Smooth muscle cell (in vitro differentiated cells): ENCODE measurements at regions not wholly inside any gene's neighbourhood (a gene's known extent, or its start where the extent isn't known, plus 50 kb on each side); places are given as distances from the start of the nearest gene placed in this dataset.

Experiments used
- DNase-seq: peaks from one replicate; lab custom pipeline; 2025; ENCODE audit not compliant: unreplicated experiment; lab: John Stamatoyannopoulos, UW
- H2AFZ ChIP-seq: fragments of 200-600 bp; sonication (generic); 2 replicates; pipeline ENCODE4 v1.6.0; 2016; ENCODE audit warnings: antibody characterized with exemption, low read depth, mild to moderate bottlenecking
- H3F3A ChIP-seq: fragments of 200-600 bp; sonication (generic); 2 replicates; pipeline ENCODE4 v1.6.0; 2017; ENCODE audit warnings: antibody characterized with exemption, low read depth
- H3K27ac ChIP-seq: fragments of 200-600 bp; sonication (generic); 2 replicates; pipeline ENCODE4 v1.5.1; 2016; ENCODE audit warnings: low read depth, mild to moderate bottlenecking
- H3K27me3 ChIP-seq: fragments of 200-600 bp; sonication (generic); 2 replicates; pipeline ENCODE4 v1.6.1; 2016; ENCODE audit warnings: low read depth, mild to moderate bottlenecking
- H3K36me3 ChIP-seq: fragments of 200-600 bp; sonication (generic); 2 replicates; pipeline ENCODE4 v1.5.1; 2016; ENCODE audit warnings: low read depth
- H3K4me1 ChIP-seq: fragments of 200-600 bp; sonication (generic); 2 replicates; pipeline ENCODE4 v1.5.1; 2016; ENCODE audit warnings: low read depth
- H3K4me2 ChIP-seq: fragments of 200-600 bp; sonication (generic); 2 replicates; pipeline ENCODE4 v1.6.0; 2016; ENCODE audit warnings: mild to moderate bottlenecking
- H3K4me3 ChIP-seq: fragments of 200-600 bp; sonication (generic); 2 replicates; pipeline ENCODE4 v1.5.1; 2016; ENCODE audit warnings: mild to moderate bottlenecking
- H3K79me2 ChIP-seq: fragments of 200-600 bp; sonication (generic); 2 replicates; pipeline ENCODE4 v1.6.0; 2016; ENCODE audit warnings: low read depth, mild to moderate bottlenecking
- H3K9ac ChIP-seq: fragments of 200-600 bp; sonication (generic); 2 replicates; pipeline ENCODE4 v1.6.0; 2016; ENCODE audit warnings: low read depth
- H3K9me3 ChIP-seq: fragments of 200-600 bp; sonication (generic); replicated peaks from 2 replicates; pipeline ENCODE4 v1.5.1; 2016; ENCODE audit warnings: low read depth
- H4K20me1 ChIP-seq: fragments of 200-600 bp; sonication (generic); 2 replicates; pipeline ENCODE4 v1.6.0; 2016; ENCODE audit warnings: low read depth
- WGBS: methylation state at CpG from one replicate; pipeline ENCODE4 v1.1.7; 2016; ENCODE audit warnings: low lambda C conversion rate; 5-methylcytosine and 5-hydroxymethylcytosine counted together
- TF ChIP-seq, protein P1 (sequence below): fragments of 200-600 bp; sonication (generic); IDR thresholded peaks from 2 replicates; pipeline ENCODE4 v1.5.1; 2017; ENCODE audit warnings: borderline replicate concordance, mild to moderate bottlenecking, antibody characterized with exemption; ENCODE audit not compliant: insufficient read depth, poor library complexity, severe bottlenecking

DNA sequence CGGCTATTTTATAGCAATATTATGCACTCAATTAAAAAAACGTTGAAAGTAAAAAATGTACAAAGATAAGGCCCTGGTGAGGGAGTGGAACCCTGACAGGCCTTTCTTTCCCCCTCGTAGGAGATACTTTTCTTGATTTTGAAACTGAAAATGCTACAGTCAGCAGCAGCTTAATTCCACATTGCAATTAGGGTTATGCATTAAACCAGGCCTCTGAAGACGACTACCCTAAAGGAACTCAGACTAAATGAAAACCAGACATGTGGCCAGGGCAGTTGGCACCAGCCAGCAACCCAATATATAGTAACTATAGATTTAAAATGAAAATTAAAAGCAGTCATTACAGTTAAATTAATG lies 463.2 kb upstream of the MAF start:
- Histone ChIP-seq H3K9ac (no peak overlapping the region), H3K4me2 (no peak overlapping the region), H4K20me1 (no peaks in the 10 kb centered on the region), H2AFZ (peak overlapping the region; percentile 79), H3K9me3 (no peaks in the 10 kb centered on the region), H3K4me1 (peaks cover under 1% of the 10 kb centered on the region), H3F3A (peaks cover 7% of the 10 kb centered on the region), H3K27me3 (no peaks in the 10 kb centered on the region), H3K27ac (peak overlapping the region; percentile 12), H3K4me3 (no peak overlapping the region), H3K36me3 (no peaks in the 10 kb centered on the region), H3K79me2 (no peaks in the 10 kb centered on the region)
- TF ChIP-seq, protein P1, sequence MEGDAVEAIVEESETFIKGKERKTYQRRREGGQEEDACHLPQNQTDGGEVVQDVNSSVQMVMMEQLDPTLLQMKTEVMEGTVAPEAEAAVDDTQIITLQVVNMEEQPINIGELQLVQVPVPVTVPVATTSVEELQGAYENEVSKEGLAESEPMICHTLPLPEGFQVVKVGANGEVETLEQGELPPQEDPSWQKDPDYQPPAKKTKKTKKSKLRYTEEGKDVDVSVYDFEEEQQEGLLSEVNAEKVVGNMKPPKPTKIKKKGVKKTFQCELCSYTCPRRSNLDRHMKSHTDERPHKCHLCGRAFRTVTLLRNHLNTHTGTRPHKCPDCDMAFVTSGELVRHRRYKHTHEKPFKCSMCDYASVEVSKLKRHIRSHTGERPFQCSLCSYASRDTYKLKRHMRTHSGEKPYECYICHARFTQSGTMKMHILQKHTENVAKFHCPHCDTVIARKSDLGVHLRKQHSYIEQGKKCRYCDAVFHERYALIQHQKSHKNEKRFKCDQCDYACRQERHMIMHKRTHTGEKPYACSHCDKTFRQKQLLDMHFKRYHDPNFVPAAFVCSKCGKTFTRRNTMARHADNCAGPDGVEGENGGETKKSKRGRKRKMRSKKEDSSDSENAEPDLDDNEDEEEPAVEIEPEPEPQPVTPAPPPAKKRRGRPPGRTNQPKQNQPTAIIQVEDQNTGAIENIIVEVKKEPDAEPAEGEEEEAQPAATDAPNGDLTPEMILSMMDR = no peak
- no peak for DNase-seq
- WGBS = 38% methylated on average over 4 of the region's 4 CpGs

DNA sequence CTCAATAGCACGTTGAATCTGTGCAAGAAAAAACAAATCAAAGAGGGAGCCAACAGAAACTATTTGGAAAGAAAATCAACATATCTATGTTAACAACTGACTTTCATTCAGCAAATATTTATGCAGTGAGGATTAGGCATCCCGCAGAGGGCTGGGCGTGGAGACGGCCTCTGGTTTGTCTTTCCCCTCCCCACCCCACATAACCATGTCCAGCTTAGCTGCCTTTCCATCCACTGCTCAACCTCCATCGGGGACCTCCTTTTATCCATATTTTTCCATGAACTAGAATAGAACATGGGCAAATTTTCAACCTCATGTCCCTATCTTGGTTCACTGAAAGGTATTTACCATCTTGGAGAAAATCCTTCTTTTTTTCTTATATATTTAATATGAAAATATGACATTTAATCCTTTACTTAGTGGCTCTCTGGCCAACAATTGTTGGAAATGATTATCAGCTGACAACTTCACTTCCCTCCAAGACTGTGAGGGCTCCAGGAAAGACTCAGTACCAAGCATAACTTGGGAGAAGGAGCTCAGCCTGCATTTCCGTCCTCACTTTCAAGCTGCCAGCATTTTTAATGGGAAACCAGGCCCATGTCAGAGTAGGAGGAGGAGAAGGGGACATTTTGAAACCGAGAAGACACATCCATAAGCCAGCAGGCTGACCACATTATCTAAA lies 462.6 kb upstream of the MAF start:
- peaks cover 5% of the 10 kb centered on the region for H3K4me1 ChIP-seq
- no peaks in the 10 kb centered on the region for H3K36me3 ChIP-seq
- H3K27ac ChIP-seq = peak overlapping the region; percentile 12
- H2AFZ ChIP-seq = peak overlapping the region; percentile 79
- no peaks in the 10 kb centered on the region for H4K20me1 ChIP-seq
- H3K4me2 ChIP-seq = no peak overlapping the region
- TF ChIP-seq, protein P1 = no peak
- no peak for DNase-seq
- no peak overlapping the region for H3K9ac ChIP-seq
- peaks cover 7% of the 10 kb centered on the region for H3F3A ChIP-seq
- H3K9me3 ChIP-seq = no peaks in the 10 kb centered on the region
- no peak overlapping the region for H3K4me3 ChIP-seq
- H3K79me2 ChIP-seq = no peaks in the 10 kb centered on the region
- 63% methylated on average over 7 of the region's 7 CpGs for WGBS
- H3K27me3 ChIP-seq = no peaks in the 10 kb centered on the region

GRCh38 chr16:80062361-80063030 lies 462.0 kb upstream of the MAF start:
- H4K20me1 ChIP-seq = no peaks in the 10 kb centered on the region
- WGBS = 96% methylated on average over 12 of the region's 12 CpGs

More at GRCh38 chr16:80062361-80063030, 462.0 kb upstream of the MAF start:
- Histone ChIP-seq H2AFZ (no peak overlapping the region), H3K4me3 (no peak overlapping the region), H3K79me2 (no peaks in the 10 kb centered on the region), H3F3A (peaks cover 7% of the 10 kb centered on the region), H3K4me1 (peaks cover 5% of the 10 kb centered on the region), H3K27ac (no peak overlapping the region), H3K9me3 (no peaks in the 10 kb centered on the region), H3K4me2 (no peak overlapping the region), H3K27me3 (no peaks in the 10 kb centered on the region), H3K9ac (no peak overlapping the region), H3K36me3 (no peaks in the 10 kb centered on the region)
- no peak for DNase-seq
- TF ChIP-seq, protein P1 = no peak
